ENCODE measurements at regions not wholly inside any gene's neighbourhood (a gene's known extent, or its start where the extent isn't known, plus 50 kb on each side); places are given as distances from the start of the nearest gene placed in this dataset.

DNA sequence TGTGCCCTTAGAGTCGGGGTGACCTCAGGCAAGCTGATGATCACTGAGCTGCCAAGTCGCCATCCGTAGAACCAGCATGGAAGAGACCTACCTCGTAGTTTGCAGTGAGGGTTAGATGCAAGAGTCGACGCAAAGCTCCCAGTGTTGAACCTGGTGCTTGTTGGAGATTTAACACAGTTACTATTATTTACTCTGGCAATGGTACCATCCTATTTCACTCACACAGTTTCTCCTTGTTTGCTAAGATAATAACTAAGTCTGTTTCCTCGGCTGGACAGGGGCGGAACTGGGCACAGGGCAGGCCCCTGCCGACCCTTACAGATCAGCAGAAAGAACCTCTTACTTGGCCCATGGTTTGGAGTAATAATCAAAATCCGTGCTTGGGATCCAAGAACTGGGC is 85.5 kb downstream of the ACAA2 start:
- TF ChIP-seq, protein P1, sequence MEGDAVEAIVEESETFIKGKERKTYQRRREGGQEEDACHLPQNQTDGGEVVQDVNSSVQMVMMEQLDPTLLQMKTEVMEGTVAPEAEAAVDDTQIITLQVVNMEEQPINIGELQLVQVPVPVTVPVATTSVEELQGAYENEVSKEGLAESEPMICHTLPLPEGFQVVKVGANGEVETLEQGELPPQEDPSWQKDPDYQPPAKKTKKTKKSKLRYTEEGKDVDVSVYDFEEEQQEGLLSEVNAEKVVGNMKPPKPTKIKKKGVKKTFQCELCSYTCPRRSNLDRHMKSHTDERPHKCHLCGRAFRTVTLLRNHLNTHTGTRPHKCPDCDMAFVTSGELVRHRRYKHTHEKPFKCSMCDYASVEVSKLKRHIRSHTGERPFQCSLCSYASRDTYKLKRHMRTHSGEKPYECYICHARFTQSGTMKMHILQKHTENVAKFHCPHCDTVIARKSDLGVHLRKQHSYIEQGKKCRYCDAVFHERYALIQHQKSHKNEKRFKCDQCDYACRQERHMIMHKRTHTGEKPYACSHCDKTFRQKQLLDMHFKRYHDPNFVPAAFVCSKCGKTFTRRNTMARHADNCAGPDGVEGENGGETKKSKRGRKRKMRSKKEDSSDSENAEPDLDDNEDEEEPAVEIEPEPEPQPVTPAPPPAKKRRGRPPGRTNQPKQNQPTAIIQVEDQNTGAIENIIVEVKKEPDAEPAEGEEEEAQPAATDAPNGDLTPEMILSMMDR (IDR thresholded peaks at IDR 0.05 in 8 of 11, conservative IDR thresholded peaks at IDR 0.05 in 3 of 11), result no peak
- TF ChIP-seq POLR2A (IDR thresholded peaks at IDR 0.05) (no peak), POLR2AphosphoS5 (IDR thresholded peaks at IDR 0.05) (no peak)

Data from spleen (tissue), 7 donors.